Dermis blood vessel endothelial cell (primary cell): ENCODE measurements at regions not wholly inside any gene's neighbourhood (a gene's known extent, or its start where the extent isn't known, plus 50 kb on each side); places are given as distances from the start of the nearest gene placed in this dataset.

Experiments used
- DNase-seq: peaks from one replicate; pipeline ENCODE4 v3.0.0; 2010

GRCh38 chr1:40914927-40915569, 52.9 kb upstream of the CITED4 start:
- DNase-seq = no peak

GRCh38 chr1:40915581-40915980, 53.4 kb upstream of the CITED4 start:
- no peak for DNase-seq

- DNase-seq = no peak
Measured at GRCh38 chr1:40917995-40918711, 56.0 kb upstream of the CITED4 start.

- no peak for DNase-seq
Measured at GRCh38 chr1:40919475-40920011, 57.4 kb upstream of the CITED4 start.

GRCh38 chr1:40921522-40921921, 58.0 kb upstream of the CTPS1 start:
- no peak for DNase-seq

GRCh38 chr1:40921981-40922677, 57.4 kb upstream of the CTPS1 start:
- no peak for DNase-seq

GRCh38 chr1:40922969-40923368, 56.5 kb upstream of the CTPS1 start:
- DNase-seq = no peak

GRCh38 chr1:40923511-40924020, 55.9 kb upstream of the CTPS1 start:
- no peak for DNase-seq

- no peak for DNase-seq
Measured at GRCh38 chr1:40924767-40925166, 54.7 kb upstream of the CTPS1 start.

GRCh38 chr1:40925834-40926410, 53.6 kb upstream of the CTPS1 start:
- DNase-seq = no peak

GRCh38 chr1:40926441-40926840, 53.1 kb upstream of the CTPS1 start:
- no peak for DNase-seq

GRCh38 chr1:40927781-40928180, 51.7 kb upstream of the CTPS1 start:
- peak; percentile 28 for DNase-seq

GRCh38 chr1:40928699-40929098, 50.8 kb upstream of the CTPS1 start:
- DNase-seq = no peak

- DNase-seq = no peak
Measured at GRCh38 chr1:40929155-40929554, 50.3 kb upstream of the CTPS1 start.
